Osteoblast (primary cell): ENCODE measurements at regions not wholly inside any gene's neighbourhood (a gene's known extent, or its start where the extent isn't known, plus 50 kb on each side); places are given as distances from the start of the nearest gene placed in this dataset.

Experiments
- DNase-seq: peaks from one replicate; pipeline ENCODE4 v3.0.0; 2011; ENCODE audit warnings: low spot score, mixed read lengths; ENCODE audit not compliant: insufficient read length; ENCODE audit errors: missing footprints
- H2AFZ ChIP-seq: 2 replicates; pipeline ENCODE4 v1.6.0; 2011; ENCODE audit warnings: mild to moderate bottlenecking, low read length
- H3K27ac ChIP-seq: 2 replicates; pipeline ENCODE4 v1.5.1; 2011; ENCODE audit warnings: mild to moderate bottlenecking, low read depth, low read length, moderate library complexity
- H3K27me3 ChIP-seq: 2 replicates; pipeline ENCODE4 v1.6.0; 2012; ENCODE audit warnings: mild to moderate bottlenecking, control low read depth, inconsistent platforms, low read length, moderate library complexity; ENCODE audit not compliant: insufficient read depth
- H3K36me3 ChIP-seq: 2 replicates; pipeline ENCODE4 v1.5.1; 2011; ENCODE audit warnings: mild to moderate bottlenecking, low read length, control low read depth, moderate library complexity; ENCODE audit not compliant: insufficient read depth
- H3K4me1 ChIP-seq: 2 replicates; pipeline ENCODE4 v1.5.1; 2011; ENCODE audit warnings: mild to moderate bottlenecking, low read length, control low read depth, moderate library complexity; ENCODE audit not compliant: insufficient read depth
- H3K4me2 ChIP-seq: 2 replicates; pipeline ENCODE4 v1.6.0; 2011; ENCODE audit warnings: mild to moderate bottlenecking, low read length; ENCODE audit not compliant: insufficient read depth
- H3K4me3 ChIP-seq: fragments of 200-600 bp; sonication (generic); 3 replicates; pipeline ENCODE4 v1.5.1; 2012; ENCODE audit warnings: mild to moderate bottlenecking, low read length, inconsistent platforms; ENCODE audit not compliant: insufficient read depth
- H3K79me2 ChIP-seq: 2 replicates; pipeline ENCODE4 v1.6.0; 2012; ENCODE audit warnings: mild to moderate bottlenecking, low read length, control low read depth, inconsistent platforms; ENCODE audit not compliant: insufficient read depth
- H3K9me3 ChIP-seq: 2 replicates; pipeline ENCODE4 v1.5.1; 2011; ENCODE audit warnings: low read depth, low read length, control low read depth
- H4K20me1 ChIP-seq: 2 replicates; pipeline ENCODE4 v1.6.0; 2012; ENCODE audit warnings: mild to moderate bottlenecking, low read length, control low read depth; ENCODE audit not compliant: insufficient read depth
- CTCF ChIP-seq: IDR thresholded peaks from 2 replicates; pipeline ENCODE4 v1.5.1; 2011; ENCODE audit warnings: mild to moderate bottlenecking, low read depth, low read length, moderate library complexity; ENCODE audit errors: extremely low read depth

- Histone ChIP-seq H3K27ac (no peak overlapping the region), H2AFZ (no peak overlapping the region), H3K4me3 (no peak overlapping the region), H3K4me1 (no peaks in the 10 kb centered on the region), H3K36me3 (no peaks in the 10 kb centered on the region), H3K79me2 (no peaks in the 10 kb centered on the region), H4K20me1 (no peaks in the 10 kb centered on the region), H3K4me2 (no peak overlapping the region), H3K9me3 (no peaks in the 10 kb centered on the region), H3K27me3 (peaks cover 14% of the 10 kb centered on the region)
- DNase-seq = peak; percentile 93
- peak; percentile 54 for TF ChIP-seq CTCF
Observed at GRCh38 chr1:869499-870244, 54.1 kb upstream of the SAMD11 start.
